ENCODE measurements at regions not wholly inside any gene's neighbourhood (a gene's known extent, or its start where the extent isn't known, plus 50 kb on each side); places are given as distances from the start of the nearest gene placed in this dataset.

GRCh38 chr2:3960106-3960505 is 256.7 kb downstream of the DCDC2C start:
- TF ChIP-seq POLR2A (IDR thresholded peaks at IDR 0.05; ENCODE audit: low read length) (no peak), NR3C1 (IDR thresholded peaks at IDR 0.05) (no peak), BCL3 (IDR thresholded peaks at IDR 0.05) (no peak), MAZ (IDR thresholded peaks at IDR 0.05; ENCODE audit: borderline replicate concordance, low read depth, low read length) (no peak), CBX2 (IDR thresholded peaks at IDR 0.05; ENCODE audit: borderline replicate concordance, low read depth) (no peak), CTCF (IDR thresholded peaks at IDR 0.05) (no peak), MAFK (IDR thresholded peaks at IDR 0.05; ENCODE audit: partially characterized antibody) (no peak), BHLHE40 (IDR thresholded peaks at IDR 0.05; ENCODE audit: low read depth, low read length) (no peak), RAD21 (conservative IDR thresholded peaks at IDR 0.05 in 1 of 2, IDR thresholded peaks at IDR 0.05 in 1 of 2) (no peak)
